ENCODE measurements at regions not wholly inside any gene's neighbourhood (a gene's known extent, or its start where the extent isn't known, plus 50 kb on each side); places are given as distances from the start of the nearest gene placed in this dataset.

DNA sequence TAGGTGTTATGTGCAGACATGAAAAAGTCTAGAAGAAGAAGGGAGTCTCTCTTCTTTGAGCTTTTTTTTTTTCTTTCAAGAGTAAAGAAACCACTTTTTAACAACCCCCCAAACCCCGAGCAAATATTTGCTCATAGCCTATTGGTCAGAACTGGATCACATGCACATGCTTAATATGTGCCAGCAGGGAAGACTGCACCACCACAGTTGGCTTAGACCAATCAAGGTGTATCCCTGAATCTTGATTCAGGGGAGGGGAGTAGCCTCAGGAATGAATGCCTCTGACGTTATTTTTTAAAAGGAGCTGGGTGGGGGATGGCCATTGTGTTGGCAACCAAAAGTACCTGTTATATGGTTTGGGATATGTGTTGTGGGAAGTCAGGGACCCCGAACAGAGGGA lies 171.4 kb upstream of the NABP1 start:
- TF ChIP-seq, protein P1, sequence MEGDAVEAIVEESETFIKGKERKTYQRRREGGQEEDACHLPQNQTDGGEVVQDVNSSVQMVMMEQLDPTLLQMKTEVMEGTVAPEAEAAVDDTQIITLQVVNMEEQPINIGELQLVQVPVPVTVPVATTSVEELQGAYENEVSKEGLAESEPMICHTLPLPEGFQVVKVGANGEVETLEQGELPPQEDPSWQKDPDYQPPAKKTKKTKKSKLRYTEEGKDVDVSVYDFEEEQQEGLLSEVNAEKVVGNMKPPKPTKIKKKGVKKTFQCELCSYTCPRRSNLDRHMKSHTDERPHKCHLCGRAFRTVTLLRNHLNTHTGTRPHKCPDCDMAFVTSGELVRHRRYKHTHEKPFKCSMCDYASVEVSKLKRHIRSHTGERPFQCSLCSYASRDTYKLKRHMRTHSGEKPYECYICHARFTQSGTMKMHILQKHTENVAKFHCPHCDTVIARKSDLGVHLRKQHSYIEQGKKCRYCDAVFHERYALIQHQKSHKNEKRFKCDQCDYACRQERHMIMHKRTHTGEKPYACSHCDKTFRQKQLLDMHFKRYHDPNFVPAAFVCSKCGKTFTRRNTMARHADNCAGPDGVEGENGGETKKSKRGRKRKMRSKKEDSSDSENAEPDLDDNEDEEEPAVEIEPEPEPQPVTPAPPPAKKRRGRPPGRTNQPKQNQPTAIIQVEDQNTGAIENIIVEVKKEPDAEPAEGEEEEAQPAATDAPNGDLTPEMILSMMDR (IDR thresholded peaks at IDR 0.05) = no peak
- TF ChIP-seq POLR2AphosphoS5 (IDR thresholded peaks at IDR 0.05) = no peak
